ENCODE measurements at regions not wholly inside any gene's neighbourhood (a gene's known extent, or its start where the extent isn't known, plus 50 kb on each side); places are given as distances from the start of the nearest gene placed in this dataset.

- TF ChIP-seq, protein P1, sequence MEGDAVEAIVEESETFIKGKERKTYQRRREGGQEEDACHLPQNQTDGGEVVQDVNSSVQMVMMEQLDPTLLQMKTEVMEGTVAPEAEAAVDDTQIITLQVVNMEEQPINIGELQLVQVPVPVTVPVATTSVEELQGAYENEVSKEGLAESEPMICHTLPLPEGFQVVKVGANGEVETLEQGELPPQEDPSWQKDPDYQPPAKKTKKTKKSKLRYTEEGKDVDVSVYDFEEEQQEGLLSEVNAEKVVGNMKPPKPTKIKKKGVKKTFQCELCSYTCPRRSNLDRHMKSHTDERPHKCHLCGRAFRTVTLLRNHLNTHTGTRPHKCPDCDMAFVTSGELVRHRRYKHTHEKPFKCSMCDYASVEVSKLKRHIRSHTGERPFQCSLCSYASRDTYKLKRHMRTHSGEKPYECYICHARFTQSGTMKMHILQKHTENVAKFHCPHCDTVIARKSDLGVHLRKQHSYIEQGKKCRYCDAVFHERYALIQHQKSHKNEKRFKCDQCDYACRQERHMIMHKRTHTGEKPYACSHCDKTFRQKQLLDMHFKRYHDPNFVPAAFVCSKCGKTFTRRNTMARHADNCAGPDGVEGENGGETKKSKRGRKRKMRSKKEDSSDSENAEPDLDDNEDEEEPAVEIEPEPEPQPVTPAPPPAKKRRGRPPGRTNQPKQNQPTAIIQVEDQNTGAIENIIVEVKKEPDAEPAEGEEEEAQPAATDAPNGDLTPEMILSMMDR (IDR thresholded peaks at IDR 0.05), result no peak
- no peak for TF ChIP-seq POLR2A (IDR thresholded peaks at IDR 0.05)
Observed at GRCh38 chr1:104476126-104476525, 726.4 kb downstream of the AMY1C start.
